ENCODE measurements at regions not wholly inside any gene's neighbourhood (a gene's known extent, or its start where the extent isn't known, plus 50 kb on each side); places are given as distances from the start of the nearest gene placed in this dataset.

DNA sequence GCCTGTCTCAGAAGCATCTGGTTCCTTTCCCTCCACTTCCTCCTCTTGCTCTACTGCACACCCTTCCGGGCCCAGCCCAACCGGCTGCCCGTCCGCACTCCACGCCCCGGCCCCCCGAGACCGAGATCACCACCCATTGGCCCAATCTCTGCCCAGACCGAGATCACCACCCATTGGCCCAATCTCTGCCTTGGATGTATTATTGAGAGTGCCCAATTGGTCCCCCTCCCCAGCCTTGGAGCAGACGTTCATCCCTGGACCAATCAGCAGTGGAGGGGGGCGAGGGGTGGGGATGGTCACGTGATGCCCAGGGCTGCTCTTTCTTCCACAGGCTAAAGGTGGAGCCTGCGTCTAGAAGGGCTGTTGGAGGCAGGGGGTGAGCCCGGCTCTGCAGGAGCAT lies 75.6 kb upstream of the TMEM132C start:
- no peak for DNase-seq

DNA sequence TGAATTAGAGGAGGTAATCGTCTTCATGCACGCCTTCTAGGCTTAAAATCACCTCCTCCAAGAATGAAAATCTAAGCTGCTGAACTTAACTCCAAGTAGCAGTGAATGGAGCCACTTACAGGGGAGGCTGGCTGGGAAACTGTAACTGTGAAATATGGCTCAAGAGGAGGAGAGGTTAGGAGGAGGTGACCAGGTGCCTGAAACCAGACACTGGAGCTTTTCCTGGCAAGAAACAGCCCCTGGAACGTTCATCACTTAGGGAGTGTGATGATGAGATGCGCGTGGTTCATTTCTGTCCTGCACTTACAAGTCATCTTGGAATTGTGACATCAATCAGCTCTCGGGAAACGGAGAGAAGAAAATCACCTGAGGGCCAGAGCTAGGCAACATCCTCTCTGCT lies 62.3 kb upstream of the TMEM132C start:
- no peak for DNase-seq

DNA sequence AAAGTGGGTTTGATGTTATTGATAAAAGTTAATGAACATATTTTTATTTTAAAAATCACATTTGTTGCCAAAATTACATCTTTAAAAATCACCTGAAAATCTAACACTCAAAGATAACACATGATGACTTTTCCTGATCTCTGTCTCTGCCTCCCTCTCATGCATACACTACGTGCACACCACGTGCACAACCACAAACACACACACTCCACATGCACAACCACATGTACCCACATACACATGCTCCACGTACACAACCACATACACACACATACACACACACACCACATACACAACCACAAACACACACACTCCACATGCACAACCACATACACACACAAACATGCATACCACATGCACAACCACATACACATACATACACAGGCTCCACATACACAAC lies 61.8 kb upstream of the TMEM132C start:
- DNase-seq, result no peak

DNA sequence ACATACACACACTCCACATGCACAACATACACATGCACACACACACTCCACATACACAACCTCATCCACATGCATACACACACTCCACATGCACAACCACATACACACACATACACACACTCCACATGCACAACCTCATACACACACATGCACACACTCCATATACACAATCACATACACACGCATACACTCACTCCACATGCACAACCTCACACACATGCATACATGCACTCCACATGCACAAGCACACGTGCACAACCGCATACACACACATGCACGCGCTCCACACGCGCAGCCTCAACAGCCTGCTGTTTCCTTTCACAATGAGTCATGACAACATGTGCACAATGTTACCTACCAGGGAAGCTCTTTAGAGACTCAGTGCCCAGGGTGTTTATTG lies 61.2 kb upstream of the TMEM132C start:
- no peak for DNase-seq

All from NCI-H2107 (cell line).